B cell (primary cell): ENCODE measurements at regions not wholly inside any gene's neighbourhood (a gene's known extent, or its start where the extent isn't known, plus 50 kb on each side); places are given as distances from the start of the nearest gene placed in this dataset.

ENCODE experiments used
- ATAC-seq: fragments of 200-7000 bp; cut with Tn5 transposase; one replicate; pipeline ENCODE4 v1.10.0; 2021; ENCODE audit warnings: low read depth, mild to moderate bottlenecking, moderate number of reproducible peaks, moderate library complexity
- CTCF ChIA-PET: fragments of 350-600 bp; sonication (Branson Sonifier 250); formaldehyde crosslinking; loops from one replicate; lab custom pipeline; 2021; ENCODE audit warnings: antibody characterized with exemption, inconsistent platforms; lab: Charles Lee
- POLR2A ChIA-PET: fragments of 350-600 bp; sonication (Branson Sonifier 250); formaldehyde crosslinking; loops from one replicate; lab custom pipeline; 2021; ENCODE audit warnings: antibody characterized with exemption; lab: Charles Lee
- DNase-seq: peaks from one replicate; pipeline ENCODE4 v3.0.0; 2013
- H2AFZ ChIP-seq: 2 replicates; pipeline ENCODE4 v1.6.1; 2012; ENCODE audit warnings: mild to moderate bottlenecking, low read depth, low read length; ENCODE audit not compliant: insufficient read depth, poor library complexity, severe bottlenecking
- H3K27ac ChIP-seq, 2 donors: 1 replicate in 1 of 2; 2 replicates in 1 of 2; pipeline ENCODE4 v1.5.1; 2012 to 2013; ENCODE audit warnings: low read length in 2 of 2, mild to moderate bottlenecking in 2 of 2, moderate library complexity in 1 of 2
- H3K27me3 ChIP-seq, 4 experiments: fragments of 200-600 bp in 1 of 4; sonication (generic) in 1 of 4; replicated peaks in 1 of 4; 1 replicate in 2 of 4; 2 replicates in 2 of 4; pipeline versions ENCODE4 v1.6.1 to v1.7.0; 2013 to 2016; ENCODE audit warnings: low read length in 3 of 4, mild to moderate bottlenecking in 2 of 4, mixed read lengths in 1 of 4, moderate library complexity in 1 of 4; ENCODE audit not compliant: insufficient read depth in 4 of 4, control insufficient read depth in 3 of 4; ENCODE audit errors: control extremely low read depth in 1 of 4
- H3K36me3 ChIP-seq, 2 experiments: replicated peaks in 1 of 2; 1 replicate in 1 of 2; 2 replicates in 1 of 2; pipeline versions ENCODE4 v1.6.1 to v1.7.1; 2013; ENCODE audit warnings: low read length in 1 of 2; ENCODE audit not compliant: insufficient read depth in 2 of 2, control insufficient read depth in 1 of 2; ENCODE audit errors: control extremely low read depth in 1 of 2, extremely low read depth in 1 of 2
- H3K4me1 ChIP-seq, 2 donors: fragments of 200-600 bp in 1 of 2; sonication (generic) in 1 of 2; 1 replicate in 1 of 2; 2 replicates in 1 of 2; pipeline versions ENCODE4 v1.5.1 to v1.6.1; 2013 to 2017; ENCODE audit warnings: low read length in 2 of 2; ENCODE audit not compliant: control insufficient read depth in 2 of 2, insufficient read depth in 2 of 2
- H3K4me2 ChIP-seq: replicated peaks from 2 replicates; pipeline ENCODE3; 2012; ENCODE audit warnings: mild to moderate bottlenecking, low read depth, low read length; ENCODE audit not compliant: poor library complexity, severe bottlenecking
- H3K4me3 ChIP-seq, 5 experiments: fragments of 200-600 bp in 1 of 5; sonication (generic) in 1 of 5; 1 replicate in 3 of 5; 2 replicates in 2 of 5; pipeline versions ENCODE4 v1.5.1 to v1.7.0; 2011 to 2016; ENCODE audit warnings: low read length in 4 of 5, mild to moderate bottlenecking in 4 of 5, low read depth in 2 of 5, control low read depth in 1 of 5, moderate library complexity in 1 of 5; ENCODE audit not compliant: insufficient read depth in 1 of 5; ENCODE audit errors: control extremely low read depth in 1 of 5, extremely low read depth in 1 of 5
- H3K79me2 ChIP-seq: fragments of 200-600 bp; sonication (generic); one replicate; pipeline ENCODE4 v1.6.0; 2016; ENCODE audit warnings: low read length; ENCODE audit not compliant: control insufficient read depth, insufficient read depth
- H3K9ac ChIP-seq: fragments of 200-600 bp; sonication (generic); 2 replicates; pipeline ENCODE4 v1.6.1; 2017; ENCODE audit warnings: mild to moderate bottlenecking, low read length, moderate library complexity
- H3K9me3 ChIP-seq, 3 donors: one replicate each; pipeline versions ENCODE4 v1.6.1 to v1.7.1; 2013; ENCODE audit warnings: low read length in 2 of 3; ENCODE audit not compliant: control insufficient read depth in 2 of 3, insufficient read depth in 1 of 3; ENCODE audit errors: control extremely low read depth in 1 of 3
- H4K20me1 ChIP-seq: 2 replicates; pipeline ENCODE4 v1.6.0; 2012; ENCODE audit warnings: mild to moderate bottlenecking, low read length; ENCODE audit not compliant: insufficient read depth, control insufficient read depth, poor library complexity, severe bottlenecking
- H3K27ac Mint-ChIP-seq: one replicate; pipeline ENCODE4 v1.8.0; 2021; ENCODE audit warnings: mixed read lengths
- H3K27me3 Mint-ChIP-seq: one replicate; pipeline ENCODE4 v1.8.0; 2021; ENCODE audit warnings: mixed read lengths
- H3K4me1 Mint-ChIP-seq: one replicate; pipeline ENCODE4 v1.8.0; 2021; ENCODE audit warnings: mixed read lengths
- H3K4me3 Mint-ChIP-seq: one replicate; pipeline ENCODE4 v1.8.0; 2021; ENCODE audit warnings: mixed read lengths
- H3K9me3 Mint-ChIP-seq: one replicate; pipeline ENCODE4 v1.8.0; 2022; ENCODE audit warnings: mixed read lengths; ENCODE audit not compliant: insufficient read depth
- EZH2 ChIP-seq: IDR thresholded peaks from 2 replicates; pipeline ENCODE4 v1.6.1; 2012; ENCODE audit warnings: borderline replicate concordance, low read depth, mild to moderate bottlenecking, moderate library complexity, low read length; ENCODE audit not compliant: insufficient read depth, poor library complexity, severe bottlenecking
- WGBS: methylation state at CpG from one replicate; pipeline ENCODE4 v1.1.5; 2013; ENCODE audit warnings: missing lambda C conversion rate; ENCODE audit not compliant: insufficient coverage; 5-methylcytosine and 5-hydroxymethylcytosine counted together
- intact Hi-C: fragments of 100-400 bp; cut with micrococcal nuclease; formaldehyde crosslinking; loops from one replicate; pipeline ENCODE4 v1.10.0; 2022
- TF ChIP-seq, protein P1 (sequence below): fragments of 200-600 bp; IDR thresholded peaks from one replicate; pipeline ENCODE4 v1.8.0; 2022; ENCODE audit warnings: antibody characterized with exemption, mild to moderate bottlenecking

DNA sequence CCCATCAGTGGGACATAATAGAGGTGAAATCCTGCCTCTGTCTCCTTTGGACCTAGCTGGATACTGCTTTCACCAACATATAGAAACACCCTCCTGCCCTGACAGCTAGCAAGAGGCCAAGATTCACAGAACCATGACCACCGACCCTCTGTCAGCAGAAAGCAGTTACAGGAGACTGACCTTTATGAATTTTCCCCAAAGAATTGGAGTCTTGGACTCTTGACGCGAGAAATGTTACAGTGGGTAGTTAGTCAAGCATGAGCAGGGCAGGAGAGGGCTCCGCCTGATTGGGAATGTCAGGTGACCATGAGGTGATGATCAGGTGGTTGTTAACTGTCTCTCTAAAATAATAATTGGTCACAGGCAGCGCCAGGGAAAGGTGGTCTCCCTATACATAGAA, 1002.3 kb downstream of the TDRD15 start:
- no peak for DNase-seq
- H3K79me2 ChIP-seq = no peaks in the 10 kb centered on the region
- H3K4me3 ChIP-seq = no peak overlapping the region
- H4K20me1 ChIP-seq = no peaks in the 10 kb centered on the region
- no peak overlapping the region for H3K9ac ChIP-seq
- Mint-ChIP-seq H3K4me1 (no peaks in the 10 kb centered on the region), H3K9me3 (peaks cover 12% of the 10 kb centered on the region), H3K4me3 (no peak overlapping the region), H3K27me3 (no peaks in the 10 kb centered on the region), H3K27ac (no peak overlapping the region)
- H3K36me3 ChIP-seq = no peaks in the 10 kb centered on the region
- H3K4me1 ChIP-seq = no peaks in the 10 kb centered on the region
- POLR2A ChIA-PET = no interaction called here
- WGBS = 96% methylated on average over 4 of the region's 5 CpGs
- H2AFZ ChIP-seq = no peak overlapping the region
- H3K4me2 ChIP-seq = no peak overlapping the region
- CTCF ChIA-PET = no interaction called here
- intact Hi-C loops = no loop called here
- peaks cover 0 to 4% (median 0%) of the 10 kb centered on the region in 3 donors for H3K9me3 ChIP-seq
- no peak overlapping the region for H3K27ac ChIP-seq
- no peak for ATAC-seq
- TF ChIP-seq, protein P1, sequence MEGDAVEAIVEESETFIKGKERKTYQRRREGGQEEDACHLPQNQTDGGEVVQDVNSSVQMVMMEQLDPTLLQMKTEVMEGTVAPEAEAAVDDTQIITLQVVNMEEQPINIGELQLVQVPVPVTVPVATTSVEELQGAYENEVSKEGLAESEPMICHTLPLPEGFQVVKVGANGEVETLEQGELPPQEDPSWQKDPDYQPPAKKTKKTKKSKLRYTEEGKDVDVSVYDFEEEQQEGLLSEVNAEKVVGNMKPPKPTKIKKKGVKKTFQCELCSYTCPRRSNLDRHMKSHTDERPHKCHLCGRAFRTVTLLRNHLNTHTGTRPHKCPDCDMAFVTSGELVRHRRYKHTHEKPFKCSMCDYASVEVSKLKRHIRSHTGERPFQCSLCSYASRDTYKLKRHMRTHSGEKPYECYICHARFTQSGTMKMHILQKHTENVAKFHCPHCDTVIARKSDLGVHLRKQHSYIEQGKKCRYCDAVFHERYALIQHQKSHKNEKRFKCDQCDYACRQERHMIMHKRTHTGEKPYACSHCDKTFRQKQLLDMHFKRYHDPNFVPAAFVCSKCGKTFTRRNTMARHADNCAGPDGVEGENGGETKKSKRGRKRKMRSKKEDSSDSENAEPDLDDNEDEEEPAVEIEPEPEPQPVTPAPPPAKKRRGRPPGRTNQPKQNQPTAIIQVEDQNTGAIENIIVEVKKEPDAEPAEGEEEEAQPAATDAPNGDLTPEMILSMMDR = no peak
- TF ChIP-seq EZH2 = no peak
- no peaks in the 10 kb centered on the region for H3K27me3 ChIP-seq

DNA sequence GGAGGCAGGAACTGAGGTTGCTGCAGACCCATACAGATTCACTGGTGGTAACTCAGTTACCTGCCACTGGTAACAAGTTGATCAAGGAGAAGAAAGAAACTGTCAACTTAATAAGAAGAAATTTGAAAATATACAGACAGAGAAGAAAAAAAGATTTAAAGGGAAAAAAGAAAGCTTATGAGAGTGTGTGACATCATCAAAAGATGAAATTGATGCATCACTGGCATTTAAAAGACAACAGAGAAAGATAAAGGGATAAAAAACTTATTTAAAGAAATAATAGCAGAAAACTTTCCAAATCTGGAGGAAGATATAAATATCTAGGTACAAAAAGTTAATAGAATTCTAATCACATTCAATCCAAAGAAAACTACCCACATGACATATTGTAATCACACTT, 1003.2 kb downstream of the TDRD15 start:
- TF ChIP-seq, protein P1 = no peak
- no peak for TF ChIP-seq EZH2

More for the DNA sequence above, 1003.2 kb downstream of the TDRD15 start:
- Mint-ChIP-seq H3K4me3 (no peak overlapping the region), H3K9me3 (peaks cover 12% of the 10 kb centered on the region), H3K27me3 (no peaks in the 10 kb centered on the region), H3K4me1 (no peaks in the 10 kb centered on the region), H3K27ac (no peak overlapping the region)
- Histone ChIP-seq H3K4me1 (no peaks in the 10 kb centered on the region), H3K36me3 (no peaks in the 10 kb centered on the region), H3K9ac (no peak overlapping the region), H2AFZ (no peak overlapping the region), H3K27ac (no peak overlapping the region), H3K4me3 (no peak overlapping the region), H3K27me3 (no peaks in the 10 kb centered on the region), H3K79me2 (no peaks in the 10 kb centered on the region), H3K9me3 (peaks cover 0 to 4% (median 0%) of the 10 kb centered on the region in 3 donors), H3K4me2 (no peak overlapping the region), H4K20me1 (no peaks in the 10 kb centered on the region)
- ChIA-PET POLR2A (no interaction called here), CTCF (no interaction called here)
- DNase-seq = no peak
- intact Hi-C loops = no loop called here
- ATAC-seq = no peak
